Thymus (tissue), 11 donors: ENCODE measurements at regions not wholly inside any gene's neighbourhood (a gene's known extent, or its start where the extent isn't known, plus 50 kb on each side); places are given as distances from the start of the nearest gene placed in this dataset.
A peak's percentile ranks its signal among the peaks of the same experiment; 100 is the strongest.

Experiments
- DNase-seq, 9 donors: peaks; one replicate each; pipeline ENCODE4 v3.0.0-alpha.2; 2013; ENCODE audit warnings: low spot score in 9 of 9, low read depth in 6 of 9, missing footprints in 1 of 9
- H3K27ac ChIP-seq, 2 donors: one replicate each; pipeline ENCODE4 v1.5.1; 2013; ENCODE audit warnings: control low read depth in 1 of 2, low read depth in 1 of 2, low read length in 1 of 2, mild to moderate bottlenecking in 1 of 2, moderate library complexity in 1 of 2
- H3K27me3 ChIP-seq, 2 donors: one replicate each; pipeline ENCODE4 v1.5.1; 2013; ENCODE audit warnings: low read length in 1 of 2; ENCODE audit not compliant: control insufficient read depth in 2 of 2, insufficient read depth in 1 of 2
- H3K36me3 ChIP-seq, 2 donors: one replicate each; pipeline ENCODE4 v1.5.1; 2013; ENCODE audit warnings: low read length in 1 of 2, mild to moderate bottlenecking in 1 of 2, moderate library complexity in 1 of 2; ENCODE audit not compliant: control insufficient read depth in 2 of 2, insufficient read depth in 2 of 2
- H3K4me1 ChIP-seq, 2 donors: one replicate each; pipeline ENCODE4 v1.5.1; 2013; ENCODE audit warnings: low read length in 2 of 2; ENCODE audit not compliant: control insufficient read depth in 2 of 2, insufficient read depth in 2 of 2
- H3K4me3 ChIP-seq, 2 donors: one replicate each; pipeline ENCODE4 v1.5.1; 2013; ENCODE audit warnings: low read length in 2 of 2, control low read depth in 1 of 2, mild to moderate bottlenecking in 1 of 2
- H3K9me3 ChIP-seq, 2 donors: one replicate each; pipeline ENCODE4 v1.5.1; 2013; ENCODE audit warnings: low read length in 1 of 2, mild to moderate bottlenecking in 1 of 2; ENCODE audit not compliant: control insufficient read depth in 2 of 2, insufficient read depth in 1 of 2
- WGBS: extraction: QIAGEN DNeasy Blood & Tissue Kit; methylation state at CpG from one replicate; pipeline ENCODE4 v1.1.7; 2013; 5-methylcytosine and 5-hydroxymethylcytosine counted together
- donor health status: healthy.

DNA sequence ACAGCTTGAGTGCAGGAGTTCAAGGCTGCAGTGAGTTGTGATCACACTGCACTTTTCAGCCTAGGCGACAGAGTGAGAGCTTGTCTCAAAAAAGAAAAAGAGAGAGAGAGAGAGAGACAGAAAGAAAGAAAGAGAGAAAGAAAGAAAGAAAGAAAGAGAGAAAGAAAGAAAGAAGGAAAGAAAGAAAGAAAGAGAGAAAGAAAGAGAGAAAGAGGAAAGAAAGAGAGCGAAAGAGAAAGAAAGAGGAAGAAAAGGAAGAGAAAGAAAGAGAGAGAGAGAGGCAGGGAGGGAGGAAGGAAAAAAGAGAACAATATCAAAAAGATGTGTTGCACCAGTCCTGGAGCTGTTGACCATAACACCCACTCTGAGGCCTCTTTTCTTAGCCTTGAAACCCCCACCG, 89.8 kb upstream of the MBOAT2 start:
- peaks cover 0 to 3% of the 10 kb centered on the region in 2 donors for H3K9me3 ChIP-seq
- H3K27ac ChIP-seq: no peak overlapping the region
- no peaks in the 10 kb centered on the region for H3K36me3 ChIP-seq
- DNase-seq: no peak
- 94% methylated on average over 3 of the region's 3 CpGs for WGBS
- H3K27me3 ChIP-seq: peaks cover 7 to 44% of the 10 kb centered on the region in 2 donors
- H3K4me1 ChIP-seq: peaks cover 0 to 6% of the 10 kb centered on the region in 2 donors
- H3K4me3 ChIP-seq: no peak overlapping the region

DNA sequence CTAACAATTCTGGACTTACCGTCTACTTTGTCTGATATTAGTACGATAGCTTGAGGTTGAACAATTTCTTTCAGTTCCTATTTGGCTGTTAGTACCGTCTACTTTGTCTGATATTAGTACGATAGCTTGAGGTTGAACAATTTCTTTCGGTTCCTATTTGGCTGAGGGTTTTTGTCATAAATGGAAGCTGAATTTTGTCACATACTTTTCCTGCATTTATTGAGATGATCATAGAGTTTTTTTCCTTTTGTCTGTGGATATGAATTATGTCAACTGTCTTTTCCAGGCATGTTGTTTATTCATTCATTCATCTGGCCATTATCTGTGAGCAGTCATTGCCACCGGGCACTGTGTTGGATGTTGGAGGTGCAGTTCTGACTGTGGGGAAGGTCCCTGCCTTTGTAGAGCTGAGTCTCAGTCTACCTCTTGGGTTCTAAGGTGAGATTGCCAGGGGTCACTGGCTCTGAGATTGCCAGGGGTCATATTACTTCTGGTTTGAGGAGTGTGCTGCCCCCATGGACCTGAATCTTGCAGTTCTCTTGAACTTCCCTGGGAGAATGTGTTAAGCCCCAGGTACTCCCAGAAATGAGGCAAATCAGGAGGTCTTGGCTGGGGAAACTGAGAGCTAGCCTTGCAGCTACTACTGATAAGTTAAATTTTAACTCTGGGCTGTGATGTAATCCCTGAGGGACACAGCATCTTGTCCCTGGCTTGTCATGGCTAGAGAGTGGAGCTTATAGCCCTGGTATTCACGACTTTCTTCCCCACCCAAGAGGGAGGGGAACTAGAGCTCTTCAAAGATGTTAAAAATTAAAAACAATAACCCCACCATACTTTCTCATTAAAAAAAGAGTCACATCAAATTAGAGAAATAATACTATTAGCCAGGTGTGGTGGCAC, 89.1 kb upstream of the MBOAT2 start:
- no peak for DNase-seq
- H3K9me3 ChIP-seq: peaks cover 0 to 3% of the 10 kb centered on the region in 2 donors
- no peaks in the 10 kb centered on the region for H3K36me3 ChIP-seq
- no peak overlapping the region for H3K27ac ChIP-seq
- no peak overlapping the region for H3K4me3 ChIP-seq
- peaks cover 7 to 39% of the 10 kb centered on the region in 2 donors for H3K27me3 ChIP-seq
- WGBS: 92% methylated on average over 7 of the region's 7 CpGs
- peaks cover 0 to 6% of the 10 kb centered on the region in 2 donors for H3K4me1 ChIP-seq

DNA sequence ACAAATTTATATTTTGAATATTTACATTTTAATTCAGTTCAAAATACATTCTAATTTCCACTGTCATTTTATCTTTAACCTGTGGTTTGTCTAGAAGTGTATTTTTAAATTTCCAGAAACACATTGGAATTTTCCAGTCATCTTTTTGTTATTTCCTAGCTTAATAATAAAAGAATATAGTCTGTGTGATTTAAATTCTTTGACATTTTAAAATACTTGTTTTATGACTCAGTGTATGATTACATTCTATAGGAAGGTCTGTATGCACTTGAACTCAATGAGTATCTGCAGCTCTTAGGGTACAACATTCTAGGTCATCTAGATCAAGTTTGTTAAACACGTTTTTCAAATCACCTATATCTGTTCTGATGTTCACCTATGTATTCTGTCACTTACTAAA, 88.3 kb upstream of the MBOAT2 start:
- H3K27me3 ChIP-seq: peaks cover 7 to 30% of the 10 kb centered on the region in 2 donors
- 97% methylated on average over 1 of the region's 1 CpG for WGBS

DNA sequence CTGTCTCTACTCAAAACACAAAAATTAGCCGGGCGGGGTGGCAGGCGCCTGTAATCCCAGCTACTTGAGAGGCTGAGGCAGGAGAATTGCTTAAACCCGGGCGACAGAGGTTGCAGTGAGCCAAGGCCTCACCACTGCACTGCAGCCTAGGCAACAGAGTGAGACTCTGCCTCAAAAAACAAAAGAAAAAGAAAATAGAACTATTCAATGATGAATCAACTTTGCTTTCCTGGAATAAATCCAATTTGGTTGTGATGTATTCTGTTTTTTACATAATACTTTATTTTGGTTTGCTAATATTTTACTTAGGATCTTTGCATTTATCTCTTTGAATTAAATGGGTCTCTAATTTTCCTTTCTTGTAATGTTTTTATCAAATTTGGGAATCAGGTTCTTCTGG, 86.3 kb upstream of the MBOAT2 start:
- Histone ChIP-seq H3K9me3 (no peaks in the 10 kb centered on the region), H3K36me3 (no peaks in the 10 kb centered on the region), H3K4me1 (no peaks in the 10 kb centered on the region), H3K4me3 (no peak overlapping the region), H3K27me3 (peaks cover 0 to 11% of the 10 kb centered on the region in 2 donors), H3K27ac (no peak overlapping the region)
- WGBS: 97% methylated on average over 5 of the region's 5 CpGs
- DNase-seq: no peak

More for the DNA sequence above, 88.3 kb upstream of the MBOAT2 start:
- Histone ChIP-seq H3K36me3 (no peaks in the 10 kb centered on the region), H3K27ac (no peak overlapping the region), H3K4me1 (peaks cover 0 to 6% of the 10 kb centered on the region in 2 donors), H3K9me3 (peaks cover 0 to 3% of the 10 kb centered on the region in 2 donors), H3K4me3 (no peak overlapping the region)
- DNase-seq: no peak

DNA sequence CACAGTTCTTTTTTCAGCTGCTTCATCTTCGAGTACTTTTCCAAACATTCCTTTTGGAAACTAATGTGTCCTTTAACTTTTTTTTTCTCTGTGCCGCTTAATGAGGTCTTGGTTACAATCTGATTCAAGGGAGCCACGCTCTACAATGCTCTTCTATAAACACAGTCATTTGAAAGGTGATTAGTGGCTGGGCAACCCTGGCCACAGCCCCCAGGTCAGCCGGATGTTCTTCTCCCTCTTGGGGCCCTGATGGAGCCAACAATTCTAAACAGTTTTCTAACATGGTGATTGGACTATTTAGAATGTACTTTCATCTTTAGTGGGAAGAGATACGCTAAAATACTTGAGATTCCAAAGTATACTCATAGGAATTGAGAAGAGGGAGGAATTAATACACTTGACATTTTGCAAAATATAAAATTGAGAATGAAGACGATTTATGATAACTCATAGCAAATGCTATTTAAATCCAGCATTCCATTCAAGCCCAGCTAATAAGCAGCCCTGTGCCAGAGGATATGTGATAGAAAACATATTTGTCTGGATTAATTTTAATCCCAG, 83.7 kb upstream of the MBOAT2 start:
- WGBS: 75% methylated on average over 6 of the region's 6 CpGs
- H3K27ac ChIP-seq: no peak overlapping the region
- H3K27me3 ChIP-seq: no peaks in the 10 kb centered on the region
- H3K4me1 ChIP-seq: no peaks in the 10 kb centered on the region
- no peak for DNase-seq
- H3K36me3 ChIP-seq: no peaks in the 10 kb centered on the region
- H3K9me3 ChIP-seq: no peaks in the 10 kb centered on the region
- H3K4me3 ChIP-seq: no peak overlapping the region

DNA sequence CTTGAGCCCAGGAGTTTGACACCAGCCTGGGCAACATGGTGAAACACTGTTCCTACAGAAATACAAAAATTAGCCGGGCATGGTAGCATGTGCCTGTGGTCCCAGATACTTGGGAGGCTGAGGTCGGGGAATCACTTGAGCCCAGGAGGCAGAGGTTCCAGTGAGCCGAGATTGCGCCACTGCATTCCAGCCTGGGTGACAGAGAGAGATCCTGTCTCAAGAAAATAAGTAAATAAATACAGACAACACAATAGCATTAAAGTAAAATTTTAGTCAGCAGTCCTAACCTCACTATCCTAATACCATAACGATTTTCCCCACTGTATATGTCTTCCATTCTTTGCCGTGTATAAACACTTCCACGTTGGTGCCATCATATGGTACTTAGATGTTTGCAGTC, 83.0 kb upstream of the MBOAT2 start:
- no peaks in the 10 kb centered on the region for H3K36me3 ChIP-seq
- H3K9me3 ChIP-seq: peaks cover 0 to 3% of the 10 kb centered on the region in 2 donors
- H3K4me1 ChIP-seq: no peaks in the 10 kb centered on the region
- 95% methylated on average over 7 of the region's 7 CpGs for WGBS
- no peaks in the 10 kb centered on the region for H3K27me3 ChIP-seq
- H3K27ac ChIP-seq: no peak overlapping the region
- H3K4me3 ChIP-seq: no peak overlapping the region
- DNase-seq: no peak

DNA sequence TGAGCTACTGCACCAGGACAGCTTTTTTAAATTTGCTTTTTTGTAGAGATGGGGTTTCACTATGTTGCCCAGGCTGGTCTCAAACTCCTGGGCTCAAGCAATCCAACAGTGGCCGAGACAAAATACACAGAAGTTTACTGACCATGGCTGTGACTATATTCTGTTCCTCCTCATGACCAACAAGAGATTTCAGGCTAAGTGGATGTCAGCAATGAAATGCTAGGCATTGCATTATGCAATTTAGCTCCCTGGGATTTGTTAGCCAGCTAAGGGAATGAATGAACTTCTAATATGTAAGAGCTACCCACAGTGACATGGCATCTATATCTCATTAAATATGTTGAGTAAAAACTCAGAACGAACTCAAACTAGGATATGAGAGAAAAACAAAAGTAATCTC, 81.9 kb upstream of the MBOAT2 start:
- no peak overlapping the region for H3K4me3 ChIP-seq
- no peaks in the 10 kb centered on the region for H3K4me1 ChIP-seq
- DNase-seq: no peak
- no peaks in the 10 kb centered on the region for H3K36me3 ChIP-seq
- no peak overlapping the region for H3K27ac ChIP-seq
- 97% methylated on average over 2 of the region's 2 CpGs for WGBS
- no peaks in the 10 kb centered on the region for H3K27me3 ChIP-seq
- peaks cover 0 to 4% of the 10 kb centered on the region in 2 donors for H3K9me3 ChIP-seq

DNA sequence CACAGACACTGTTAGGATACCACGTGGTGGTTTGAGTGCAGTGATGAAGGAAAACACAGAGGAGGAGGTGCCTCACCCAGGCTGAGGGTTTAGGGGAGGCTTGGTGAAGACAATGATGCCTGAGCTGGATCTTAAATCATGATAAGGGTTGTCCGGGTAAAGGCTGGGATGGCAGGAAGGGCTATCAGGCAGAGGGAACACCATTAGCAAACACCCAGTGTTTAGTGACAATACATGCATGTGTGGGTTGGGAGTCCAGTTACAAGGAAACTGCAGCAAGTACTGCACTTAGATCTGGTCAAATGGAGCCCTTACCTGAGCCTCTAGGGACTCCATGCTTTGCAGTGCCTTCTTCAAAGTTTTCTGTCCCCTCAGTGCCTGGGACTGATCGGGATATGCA, 79.8 kb upstream of the MBOAT2 start:
- H3K36me3 ChIP-seq: no peaks in the 10 kb centered on the region
- no peak for DNase-seq
- no peak overlapping the region for H3K4me3 ChIP-seq
- peaks cover 0 to 4% of the 10 kb centered on the region in 2 donors for H3K9me3 ChIP-seq
- H3K27ac ChIP-seq: no peak overlapping the region
- WGBS: 88% methylated on average over 3 of the region's 3 CpGs
- H3K4me1 ChIP-seq: no peaks in the 10 kb centered on the region
- H3K27me3 ChIP-seq: no peaks in the 10 kb centered on the region

DNA sequence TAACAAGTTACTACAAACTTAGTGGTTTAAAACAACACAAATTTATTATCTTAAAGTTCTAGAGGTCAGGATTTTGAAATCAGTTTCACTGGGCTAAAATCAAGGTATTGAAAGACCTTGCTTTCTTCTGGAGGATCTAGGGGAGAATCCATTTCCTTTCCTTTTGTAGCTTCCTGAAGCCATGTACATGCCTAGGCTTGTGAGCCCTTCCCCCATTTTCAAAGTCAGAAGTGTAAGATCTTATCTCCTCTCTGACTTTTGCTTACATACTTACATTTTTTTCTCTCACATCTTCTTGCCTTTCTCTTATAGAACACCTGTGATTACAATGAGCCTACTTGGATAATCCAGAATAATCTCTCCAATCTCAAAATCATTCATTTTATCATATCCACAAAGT, 78.7 kb upstream of the MBOAT2 start:
- Histone ChIP-seq H3K27ac (no peak overlapping the region), H3K9me3 (peaks cover 0 to 4% of the 10 kb centered on the region in 2 donors), H3K4me1 (no peaks in the 10 kb centered on the region), H3K36me3 (no peaks in the 10 kb centered on the region), H3K27me3 (no peaks in the 10 kb centered on the region), H3K4me3 (no peak overlapping the region)
- DNase-seq: peak in 2 of 9 donors; percentile 21 to 25
